DOHH2 (cell line): ENCODE measurements at regions not wholly inside any gene's neighbourhood (a gene's known extent, or its start where the extent isn't known, plus 50 kb on each side); places are given as distances from the start of the nearest gene placed in this dataset.

Experiments used
- EZH2phosphoT487 ChIP-seq: fragments of 200-600 bp; sonication (generic); IDR thresholded peaks from 2 replicates; pipeline ENCODE4 v1.6.1; 2017; ENCODE audit warnings: borderline replicate concordance, mild to moderate bottlenecking, antibody characterized with exemption, low read length, moderate library complexity, mixed read lengths
- TF ChIP-seq, protein P1 (sequence below): fragments of 200-600 bp; sonication (generic); IDR thresholded peaks from one replicate; pipeline ENCODE4 v1.5.1; 2014; ENCODE audit warnings: antibody characterized with exemption, mild to moderate bottlenecking, low read depth, low read length; ENCODE audit not compliant: poor library complexity, severe bottlenecking

DNA sequence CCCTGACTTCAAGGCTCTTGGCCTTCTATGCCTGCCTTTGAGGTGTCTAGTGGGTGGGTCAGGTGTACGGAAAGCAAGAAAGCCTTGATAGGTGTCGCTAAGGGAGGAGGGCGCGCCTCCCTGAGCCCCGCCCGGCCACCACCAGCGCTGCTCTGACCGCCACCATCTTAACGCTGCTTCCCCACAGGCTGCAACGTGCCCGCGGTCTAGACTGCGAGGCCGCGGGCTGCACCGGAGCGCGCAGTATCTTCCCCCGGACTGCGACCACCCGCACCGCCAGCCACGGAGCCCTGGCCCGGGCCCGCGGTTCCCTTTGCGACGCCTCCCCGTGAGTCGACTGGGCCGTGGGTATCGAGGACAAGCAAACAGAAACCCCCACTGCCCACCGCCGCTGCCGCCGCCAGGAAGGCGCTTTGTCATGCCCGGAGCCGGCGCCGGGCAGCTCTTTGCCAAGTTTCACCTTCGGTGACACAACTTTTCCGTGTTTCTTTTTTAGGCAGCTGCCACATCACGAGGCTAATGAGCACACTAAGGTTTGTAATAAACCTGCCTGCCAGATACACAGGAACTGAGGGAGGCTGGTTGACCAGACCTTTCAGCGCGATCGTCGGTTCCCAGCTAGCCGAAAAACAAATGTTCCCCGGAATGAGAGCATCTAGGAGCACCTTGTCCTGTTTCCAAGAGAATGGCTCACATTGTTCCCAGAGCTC is 335.8 kb upstream of the F9 start:
- TF ChIP-seq, protein P1, sequence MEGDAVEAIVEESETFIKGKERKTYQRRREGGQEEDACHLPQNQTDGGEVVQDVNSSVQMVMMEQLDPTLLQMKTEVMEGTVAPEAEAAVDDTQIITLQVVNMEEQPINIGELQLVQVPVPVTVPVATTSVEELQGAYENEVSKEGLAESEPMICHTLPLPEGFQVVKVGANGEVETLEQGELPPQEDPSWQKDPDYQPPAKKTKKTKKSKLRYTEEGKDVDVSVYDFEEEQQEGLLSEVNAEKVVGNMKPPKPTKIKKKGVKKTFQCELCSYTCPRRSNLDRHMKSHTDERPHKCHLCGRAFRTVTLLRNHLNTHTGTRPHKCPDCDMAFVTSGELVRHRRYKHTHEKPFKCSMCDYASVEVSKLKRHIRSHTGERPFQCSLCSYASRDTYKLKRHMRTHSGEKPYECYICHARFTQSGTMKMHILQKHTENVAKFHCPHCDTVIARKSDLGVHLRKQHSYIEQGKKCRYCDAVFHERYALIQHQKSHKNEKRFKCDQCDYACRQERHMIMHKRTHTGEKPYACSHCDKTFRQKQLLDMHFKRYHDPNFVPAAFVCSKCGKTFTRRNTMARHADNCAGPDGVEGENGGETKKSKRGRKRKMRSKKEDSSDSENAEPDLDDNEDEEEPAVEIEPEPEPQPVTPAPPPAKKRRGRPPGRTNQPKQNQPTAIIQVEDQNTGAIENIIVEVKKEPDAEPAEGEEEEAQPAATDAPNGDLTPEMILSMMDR: no peak
- no peak for TF ChIP-seq EZH2phosphoT487
